Esophagus squamous epithelium (tissue), 4 donors: ENCODE measurements at regions not wholly inside any gene's neighbourhood (a gene's known extent, or its start where the extent isn't known, plus 50 kb on each side); places are given as distances from the start of the nearest gene placed in this dataset.

Experiments
- CTCF ChIP-seq, 6 experiments: fragments of 450-650 bp in 4 of 6; fragments of 200-600 bp in 2 of 6; sonication (generic) in 2 of 6; IDR thresholded peaks; one replicate each; pipeline ENCODE4 v1.5.1; 2016 to 2019; ENCODE audit warnings: antibody characterized with exemption in 6 of 6, mild to moderate bottlenecking in 4 of 6, moderate library complexity in 4 of 6
- POLR2A ChIP-seq, 4 donors: fragments of 450-650 bp; IDR thresholded peaks; one replicate each; pipeline ENCODE4 v1.6.1; 2017; ENCODE audit warnings: antibody characterized with exemption in 4 of 4, mild to moderate bottlenecking in 4 of 4, moderate library complexity in 3 of 4

GRCh38 chr6:133630651-133631050, 258.3 kb upstream of the TCF21 start:
- TF ChIP-seq CTCF (IDR thresholded peaks at IDR 0.05) (no peak), POLR2A (IDR thresholded peaks at IDR 0.05) (no peak)
